DOHH2 (cell line): ENCODE measurements at regions not wholly inside any gene's neighbourhood (a gene's known extent, or its start where the extent isn't known, plus 50 kb on each side); places are given as distances from the start of the nearest gene placed in this dataset.

Experiments used
- H3F3A ChIP-seq: fragments of 200-600 bp; sonication (generic), shearing (Covaris generic); 2 replicates; pipeline ENCODE4 v1.6.0; 2016; ENCODE audit warnings: antibody characterized with exemption, mild to moderate bottlenecking; ENCODE audit not compliant: control insufficient read depth, insufficient read depth
- H3K27ac ChIP-seq: fragments of 200-600 bp; sonication (generic); 2 replicates; pipeline ENCODE4 v1.5.1; 2014; ENCODE audit warnings: low read depth, mild to moderate bottlenecking, low read length, moderate library complexity
- H3K27me3 ChIP-seq: fragments of 200-600 bp; sonication (generic); 2 replicates; pipeline ENCODE4 v1.6.1; 2014; ENCODE audit warnings: mild to moderate bottlenecking, low read length, mixed read lengths; ENCODE audit not compliant: control insufficient read depth
- H3K36me3 ChIP-seq: fragments of 200-600 bp; sonication (generic); 2 replicates; pipeline ENCODE4 v1.6.1; 2014; ENCODE audit warnings: mild to moderate bottlenecking, low read length, moderate library complexity, mixed read lengths; ENCODE audit not compliant: control insufficient read depth
- H3K4me1 ChIP-seq: fragments of 200-600 bp; sonication (generic); 2 replicates; pipeline ENCODE4 v1.6.1; 2014; ENCODE audit warnings: mild to moderate bottlenecking, low read length, mixed read lengths; ENCODE audit not compliant: control insufficient read depth
- H3K4me2 ChIP-seq: fragments of 200-600 bp; sonication (generic); 2 replicates; pipeline ENCODE4 v1.6.0; 2014; ENCODE audit warnings: mild to moderate bottlenecking, low read length, moderate library complexity
- H3K4me3 ChIP-seq: fragments of 200-600 bp; sonication (generic); 2 replicates; pipeline ENCODE4 v1.5.1; 2014; ENCODE audit warnings: mild to moderate bottlenecking, low read length, mixed read lengths
- H3K79me2 ChIP-seq: fragments of 200-600 bp; sonication (generic); 2 replicates; pipeline ENCODE4 v1.6.1; 2014; ENCODE audit warnings: mild to moderate bottlenecking, low read length, mixed read lengths; ENCODE audit not compliant: control insufficient read depth
- H3K9me2 ChIP-seq: fragments of 200-600 bp; sonication (generic); replicated peaks from 2 replicates; pipeline ENCODE4 v1.6.1; 2014; ENCODE audit warnings: mild to moderate bottlenecking, low read length, mixed read lengths; ENCODE audit not compliant: control insufficient read depth
- H3K9me3 ChIP-seq: fragments of 200-600 bp; sonication (generic); 2 replicates; pipeline ENCODE4 v1.6.1; 2014; ENCODE audit warnings: antibody characterized with exemption, low read length, mixed read lengths; ENCODE audit not compliant: control insufficient read depth, insufficient read depth
- H4K20me1 ChIP-seq: fragments of 200-600 bp; sonication (generic); 2 replicates; pipeline ENCODE4 v1.6.0; 2014; ENCODE audit warnings: low read depth, mild to moderate bottlenecking, antibody characterized with exemption, low read length, moderate library complexity; ENCODE audit not compliant: control insufficient read depth, insufficient read depth
- EZH2phosphoT487 ChIP-seq: fragments of 200-600 bp; sonication (generic); IDR thresholded peaks from 2 replicates; pipeline ENCODE4 v1.6.1; 2017; ENCODE audit warnings: borderline replicate concordance, mild to moderate bottlenecking, antibody characterized with exemption, low read length, moderate library complexity, mixed read lengths
- TF ChIP-seq, protein P1 (sequence below): fragments of 200-600 bp; sonication (generic); IDR thresholded peaks from one replicate; pipeline ENCODE4 v1.5.1; 2014; ENCODE audit warnings: antibody characterized with exemption, mild to moderate bottlenecking, low read depth, low read length; ENCODE audit not compliant: poor library complexity, severe bottlenecking

DNA sequence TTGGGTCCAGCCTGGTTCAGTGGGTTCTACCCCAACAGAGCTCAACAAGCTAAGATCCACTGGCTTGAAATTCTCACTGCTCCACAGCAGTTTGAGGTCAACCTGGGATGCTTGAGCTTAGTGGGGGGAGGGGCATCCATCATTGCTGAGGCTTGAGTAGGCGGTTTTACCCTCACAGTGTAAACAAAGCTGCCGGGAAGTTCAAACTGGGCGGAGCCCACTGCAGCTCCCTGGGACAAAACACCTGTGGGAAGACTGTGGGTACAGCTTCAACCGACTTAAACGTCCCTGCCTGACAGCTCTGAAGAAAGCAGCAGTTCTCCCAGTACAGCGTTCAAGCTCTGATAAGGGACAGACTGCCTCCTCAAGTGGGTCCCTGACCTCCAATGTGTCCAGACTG lies 1161.9 kb downstream of the UQCRFS1 start:
- H3K4me2 ChIP-seq: no peak overlapping the region
- no peaks in the 10 kb centered on the region for H3F3A ChIP-seq
- TF ChIP-seq EZH2phosphoT487: no peak
- TF ChIP-seq, protein P1, sequence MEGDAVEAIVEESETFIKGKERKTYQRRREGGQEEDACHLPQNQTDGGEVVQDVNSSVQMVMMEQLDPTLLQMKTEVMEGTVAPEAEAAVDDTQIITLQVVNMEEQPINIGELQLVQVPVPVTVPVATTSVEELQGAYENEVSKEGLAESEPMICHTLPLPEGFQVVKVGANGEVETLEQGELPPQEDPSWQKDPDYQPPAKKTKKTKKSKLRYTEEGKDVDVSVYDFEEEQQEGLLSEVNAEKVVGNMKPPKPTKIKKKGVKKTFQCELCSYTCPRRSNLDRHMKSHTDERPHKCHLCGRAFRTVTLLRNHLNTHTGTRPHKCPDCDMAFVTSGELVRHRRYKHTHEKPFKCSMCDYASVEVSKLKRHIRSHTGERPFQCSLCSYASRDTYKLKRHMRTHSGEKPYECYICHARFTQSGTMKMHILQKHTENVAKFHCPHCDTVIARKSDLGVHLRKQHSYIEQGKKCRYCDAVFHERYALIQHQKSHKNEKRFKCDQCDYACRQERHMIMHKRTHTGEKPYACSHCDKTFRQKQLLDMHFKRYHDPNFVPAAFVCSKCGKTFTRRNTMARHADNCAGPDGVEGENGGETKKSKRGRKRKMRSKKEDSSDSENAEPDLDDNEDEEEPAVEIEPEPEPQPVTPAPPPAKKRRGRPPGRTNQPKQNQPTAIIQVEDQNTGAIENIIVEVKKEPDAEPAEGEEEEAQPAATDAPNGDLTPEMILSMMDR: no peak
- H3K27me3 ChIP-seq: no peaks in the 10 kb centered on the region
- H3K36me3 ChIP-seq: no peaks in the 10 kb centered on the region
- no peaks in the 10 kb centered on the region for H4K20me1 ChIP-seq
- no peak overlapping the region for H3K27ac ChIP-seq
- H3K9me3 ChIP-seq: peaks cover 17% of the 10 kb centered on the region
- H3K4me3 ChIP-seq: no peak overlapping the region
- H3K79me2 ChIP-seq: no peaks in the 10 kb centered on the region
- H3K4me1 ChIP-seq: no peaks in the 10 kb centered on the region
- no peaks in the 10 kb centered on the region for H3K9me2 ChIP-seq

DNA sequence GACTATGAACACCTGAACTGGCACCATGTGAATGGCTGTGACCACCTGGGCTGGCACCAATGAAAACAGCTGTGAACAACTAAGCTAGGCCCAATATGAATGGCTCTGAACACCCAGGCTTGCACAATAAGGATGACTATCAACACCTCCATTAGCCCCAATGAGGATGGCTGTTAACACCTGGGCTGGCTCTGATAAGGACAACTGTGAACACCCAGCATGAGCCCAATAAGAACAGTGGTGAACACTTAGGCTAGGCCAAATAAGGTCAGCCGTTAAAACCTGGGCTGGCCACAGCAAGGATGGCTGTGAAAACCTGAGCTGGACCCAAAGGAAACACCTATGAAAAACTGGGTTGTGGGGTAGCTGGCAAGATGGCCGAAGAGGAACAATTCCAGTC lies 1163.1 kb downstream of the UQCRFS1 start:
- Histone ChIP-seq H3K27me3 (no peaks in the 10 kb centered on the region), H3K4me2 (no peak overlapping the region), H3K9me3 (peaks cover 20% of the 10 kb centered on the region), H3K27ac (no peak overlapping the region), H3F3A (no peaks in the 10 kb centered on the region), H4K20me1 (no peaks in the 10 kb centered on the region), H3K4me3 (no peak overlapping the region), H3K9me2 (no peaks in the 10 kb centered on the region), H3K4me1 (no peaks in the 10 kb centered on the region), H3K36me3 (no peaks in the 10 kb centered on the region), H3K79me2 (no peaks in the 10 kb centered on the region)
- TF ChIP-seq, protein P1: no peak
- TF ChIP-seq EZH2phosphoT487: no peak

- H3K4me2 ChIP-seq: no peak overlapping the region
- no peaks in the 10 kb centered on the region for H4K20me1 ChIP-seq
- no peaks in the 10 kb centered on the region for H3K4me1 ChIP-seq
- H3K27me3 ChIP-seq: no peaks in the 10 kb centered on the region
- no peaks in the 10 kb centered on the region for H3K36me3 ChIP-seq
- peaks cover 20% of the 10 kb centered on the region for H3K9me3 ChIP-seq
- H3K9me2 ChIP-seq: no peaks in the 10 kb centered on the region
- no peak for TF ChIP-seq EZH2phosphoT487
- TF ChIP-seq, protein P1: no peak
- no peaks in the 10 kb centered on the region for H3K79me2 ChIP-seq
- no peaks in the 10 kb centered on the region for H3F3A ChIP-seq
- no peak overlapping the region for H3K27ac ChIP-seq
- H3K4me3 ChIP-seq: no peak overlapping the region
Measured at GRCh38 chr19:28046932-28047331, 1166.0 kb downstream of the UQCRFS1 start.

GRCh38 chr19:28045621-28046020 lies 1167.3 kb downstream of the UQCRFS1 start:
- no peak for TF ChIP-seq EZH2phosphoT487
- TF ChIP-seq, protein P1: no peak

More at GRCh38 chr19:28045621-28046020, 1167.3 kb downstream of the UQCRFS1 start:
- Histone ChIP-seq H3K4me2 (no peak overlapping the region), H3K27ac (no peak overlapping the region), H3K79me2 (no peaks in the 10 kb centered on the region), H3K36me3 (no peaks in the 10 kb centered on the region), H3F3A (no peaks in the 10 kb centered on the region), H3K9me2 (no peaks in the 10 kb centered on the region), H3K4me3 (no peak overlapping the region), H3K4me1 (no peaks in the 10 kb centered on the region), H3K27me3 (no peaks in the 10 kb centered on the region), H4K20me1 (no peaks in the 10 kb centered on the region), H3K9me3 (peaks cover 20% of the 10 kb centered on the region)
